Astrocyte (in vitro differentiated cells and primary cell): ENCODE measurements at regions not wholly inside any gene's neighbourhood (a gene's known extent, or its start where the extent isn't known, plus 50 kb on each side); places are given as distances from the start of the nearest gene placed in this dataset.

ENCODE experiments used
- DNase-seq: peaks from one replicate; pipeline ENCODE4 v3.0.0-alpha.2; 2010; ENCODE audit warnings: low read depth
- FAIRE-seq: peaks from 2 replicates; lab custom pipeline; 2011; peaks lifted over from hg19 to GRCh38; lab: Jason Lieb, UNC
- H2AFZ ChIP-seq: 2 replicates; pipeline ENCODE4 v1.6.0; 2012; ENCODE audit warnings: low read depth, low read length, inconsistent platforms
- H3K27ac ChIP-seq: 2 replicates; pipeline ENCODE4 v1.5.1; 2011; ENCODE audit warnings: low read depth, low read length, inconsistent platforms
- H3K27me3 ChIP-seq: 2 replicates; pipeline ENCODE4 v1.6.0; 2011; ENCODE audit warnings: low read length, inconsistent platforms; ENCODE audit not compliant: insufficient read depth
- H3K36me3 ChIP-seq: 2 replicates; pipeline ENCODE4 v1.5.1; 2011; ENCODE audit warnings: low read length, inconsistent platforms; ENCODE audit not compliant: insufficient read depth
- H3K4me1 ChIP-seq: 2 replicates; pipeline ENCODE4 v1.5.1; 2011; ENCODE audit warnings: low read length, inconsistent platforms; ENCODE audit not compliant: insufficient read depth
- H3K4me2 ChIP-seq: 2 replicates; pipeline ENCODE4 v1.6.0; 2012; ENCODE audit warnings: low read length, inconsistent platforms
- H3K4me3 ChIP-seq: 2 replicates; pipeline ENCODE4 v1.5.1; 2011; ENCODE audit warnings: low read depth, mild to moderate bottlenecking, low read length, inconsistent platforms; ENCODE audit not compliant: insufficient read depth
- H3K79me2 ChIP-seq: 2 replicates; pipeline ENCODE4 v1.6.0; 2012; ENCODE audit warnings: mild to moderate bottlenecking, low read length, inconsistent platforms; ENCODE audit not compliant: insufficient read depth
- H3K9ac ChIP-seq: 2 replicates; pipeline ENCODE4 v1.6.0; 2012; ENCODE audit warnings: mild to moderate bottlenecking, low read length, inconsistent platforms
- H3K9me3 ChIP-seq: 2 replicates; pipeline ENCODE4 v1.5.1; 2012; ENCODE audit warnings: low read depth, mild to moderate bottlenecking, low read length, inconsistent platforms; ENCODE audit not compliant: insufficient read depth
- H4K20me1 ChIP-seq: 2 replicates; pipeline ENCODE4 v1.6.0; 2012; ENCODE audit warnings: low read length, inconsistent platforms; ENCODE audit not compliant: insufficient read depth
- H3K27ac Mint-ChIP-seq: one replicate; pipeline ENCODE4 v1.8.0; 2021; ENCODE audit warnings: mild to moderate bottlenecking, mixed read lengths; ENCODE audit not compliant: unreplicated experiment
- H3K27me3 Mint-ChIP-seq: one replicate; pipeline ENCODE4 v1.8.0; 2021; ENCODE audit warnings: low read depth, mixed read lengths; ENCODE audit not compliant: unreplicated experiment
- H3K36me3 Mint-ChIP-seq: one replicate; pipeline ENCODE4 v1.8.0; 2021; ENCODE audit warnings: low read depth, mixed read lengths; ENCODE audit not compliant: unreplicated experiment
- H3K4me1 Mint-ChIP-seq: one replicate; pipeline ENCODE4 v1.8.0; 2021; ENCODE audit warnings: low read depth, mixed read lengths; ENCODE audit not compliant: unreplicated experiment
- H3K4me3 Mint-ChIP-seq: one replicate; pipeline ENCODE4 v1.8.0; 2021; ENCODE audit warnings: mild to moderate bottlenecking, moderate library complexity, mixed read lengths; ENCODE audit not compliant: unreplicated experiment
- H3K9me3 Mint-ChIP-seq: one replicate; pipeline ENCODE4 v1.8.0; 2021; ENCODE audit warnings: mild to moderate bottlenecking, mixed read lengths; ENCODE audit not compliant: unreplicated experiment
- CTCF ChIP-seq: IDR thresholded peaks from 2 replicates; pipeline ENCODE4 v1.5.1; 2011; ENCODE audit warnings: low read depth, mild to moderate bottlenecking, inconsistent platforms, low read length, moderate library complexity; ENCODE audit not compliant: insufficient read depth
- EZH2 ChIP-seq: IDR thresholded peaks from 2 replicates; pipeline ENCODE4 v1.6.1; 2012; ENCODE audit warnings: mild to moderate bottlenecking, low read length, inconsistent platforms; ENCODE audit not compliant: insufficient read depth

- TF ChIP-seq CTCF, result no peak
- no peak for TF ChIP-seq EZH2
- Histone ChIP-seq H2AFZ (no peak overlapping the region), H3K4me1 (no peaks in the 10 kb centered on the region), H3K27ac (no peak overlapping the region), H3K27me3 (no peaks in the 10 kb centered on the region), H3K4me2 (no peak overlapping the region), H3K9ac (no peak overlapping the region), H3K9me3 (no peaks in the 10 kb centered on the region), H3K36me3 (no peaks in the 10 kb centered on the region), H3K79me2 (no peaks in the 10 kb centered on the region), H4K20me1 (no peaks in the 10 kb centered on the region), H3K4me3 (no peak overlapping the region)
- H3K4me1 Mint-ChIP-seq, result no peaks in the 10 kb centered on the region
- no peaks in the 10 kb centered on the region for H3K36me3 Mint-ChIP-seq
- no peaks in the 10 kb centered on the region for H3K27me3 Mint-ChIP-seq
- DNase-seq (no peak), FAIRE-seq (no peak)
- no peak overlapping the region for H3K4me3 Mint-ChIP-seq
- H3K9me3 Mint-ChIP-seq, result peaks cover 2% of the 10 kb centered on the region
- H3K27ac Mint-ChIP-seq, result no peak overlapping the region
These were observed 122.8 kb upstream of the PDE3A start for GRCh38 chr12:20245491-20245890.

GRCh38 chr12:20248646-20249045, 119.7 kb upstream of the PDE3A start:
- H3K36me3 ChIP-seq, result no peaks in the 10 kb centered on the region
- TF ChIP-seq EZH2, result no peak
- H3K9me3 Mint-ChIP-seq, result peaks cover 2% of the 10 kb centered on the region
- H4K20me1 ChIP-seq, result no peaks in the 10 kb centered on the region
- no peak overlapping the region for H3K9ac ChIP-seq
- no peaks in the 10 kb centered on the region for H3K27me3 Mint-ChIP-seq
- FAIRE-seq (no peak), DNase-seq (no peak)
- no peak overlapping the region for H3K4me3 Mint-ChIP-seq
- H3K36me3 Mint-ChIP-seq, result no peaks in the 10 kb centered on the region
- no peak overlapping the region for H3K27ac Mint-ChIP-seq
- H3K27ac ChIP-seq, result no peak overlapping the region
- H3K4me2 ChIP-seq, result no peak overlapping the region
- no peak overlapping the region for H2AFZ ChIP-seq
- no peaks in the 10 kb centered on the region for H3K79me2 ChIP-seq
- no peak overlapping the region for H3K4me3 ChIP-seq
- no peaks in the 10 kb centered on the region for H3K27me3 ChIP-seq
- no peaks in the 10 kb centered on the region for H3K4me1 Mint-ChIP-seq
- H3K9me3 ChIP-seq, result no peaks in the 10 kb centered on the region
- H3K4me1 ChIP-seq, result no peaks in the 10 kb centered on the region

- no peak overlapping the region for H2AFZ ChIP-seq
- no peak overlapping the region for H3K4me2 ChIP-seq
- H3K27ac ChIP-seq, result no peak overlapping the region
- no peaks in the 10 kb centered on the region for H3K4me1 Mint-ChIP-seq
- FAIRE-seq (no peak), DNase-seq (no peak)
- no peaks in the 10 kb centered on the region for H3K9me3 ChIP-seq
- H3K4me3 Mint-ChIP-seq, result no peak overlapping the region
- no peaks in the 10 kb centered on the region for H3K27me3 ChIP-seq
- H3K27me3 Mint-ChIP-seq, result no peaks in the 10 kb centered on the region
- H3K4me1 ChIP-seq, result no peaks in the 10 kb centered on the region
- H4K20me1 ChIP-seq, result no peaks in the 10 kb centered on the region
- H3K9me3 Mint-ChIP-seq, result peaks cover 2% of the 10 kb centered on the region
- H3K36me3 ChIP-seq, result no peaks in the 10 kb centered on the region
- H3K79me2 ChIP-seq, result no peaks in the 10 kb centered on the region
- TF ChIP-seq EZH2 (no peak), CTCF (no peak)
- H3K36me3 Mint-ChIP-seq, result no peaks in the 10 kb centered on the region
- H3K9ac ChIP-seq, result no peak overlapping the region
- no peak overlapping the region for H3K4me3 ChIP-seq
- H3K27ac Mint-ChIP-seq, result no peak overlapping the region
These were observed 117.6 kb upstream of the PDE3A start for GRCh38 chr12:20250761-20251160.
